Activated naive CD4-positive, alpha-beta T cell treated with anti-CD3 and anti-CD28 coated beads, Interleukin-2, amount 50 U/mL, for 72 hours (primary cell): ENCODE measurements at regions not wholly inside any gene's neighbourhood (a gene's known extent, or its start where the extent isn't known, plus 50 kb on each side); places are given as distances from the start of the nearest gene placed in this dataset.

ENCODE experiments used
- ATAC-seq, 2 donors: fragments of 150-1000 bp; cut with Tn5 transposase; 2 replicates each; pipeline ENCODE4 v1.10.0; 2021; ENCODE audit warnings: mild to moderate bottlenecking in 2 of 2, moderate library complexity in 2 of 2
- DNase-seq, 2 donors: peaks; one replicate each; pipeline ENCODE4 v3.0.0; 2021 to 2022; ENCODE audit warnings: low spot score in 2 of 2
- H3K27ac Mint-ChIP-seq, 2 donors: one replicate each; pipeline ENCODE4 v1.8.0; 2022; ENCODE audit warnings: mild to moderate bottlenecking in 2 of 2, mixed read lengths in 2 of 2
- H3K36me3 Mint-ChIP-seq, 2 donors: one replicate each; pipeline ENCODE4 v1.8.0; 2022; ENCODE audit warnings: mixed read lengths in 2 of 2
- H3K9me3 Mint-ChIP-seq, 2 donors: one replicate each; pipeline ENCODE4 v1.8.0; 2022; ENCODE audit warnings: mixed read lengths in 2 of 2

- Mint-ChIP-seq H3K9me3 (peaks cover 0 to 14% of the 10 kb centered on the region in 2 donors), H3K27ac (no peak overlapping the region), H3K36me3 (peaks cover 0 to 23% of the 10 kb centered on the region in 2 donors)
- ATAC-seq = no peak
- DNase-seq = no peak
Measured at GRCh38 chr13:40477623-40478608, 188.5 kb downstream of the FOXO1 start.

GRCh38 chr13:40478775-40479174, 187.7 kb downstream of the FOXO1 start:
- ATAC-seq = no peak
- no peak for DNase-seq
- H3K9me3 Mint-ChIP-seq = peaks cover 0 to 14% of the 10 kb centered on the region in 2 donors
- H3K27ac Mint-ChIP-seq = no peak overlapping the region
- peaks cover 0 to 27% of the 10 kb centered on the region in 2 donors for H3K36me3 Mint-ChIP-seq

- no peak for DNase-seq
Measured at GRCh38 chr13:40479196-40479845, 187.1 kb downstream of the FOXO1 start.

GRCh38 chr13:40480012-40480914, 186.2 kb downstream of the FOXO1 start:
- H3K27ac Mint-ChIP-seq = peak overlapping the region in 1 of 2 donors; percentile 27
- DNase-seq (no peak), ATAC-seq (no peak)
- peaks cover 0 to 17% of the 10 kb centered on the region in 2 donors for H3K9me3 Mint-ChIP-seq
- peaks cover 0 to 34% of the 10 kb centered on the region in 2 donors for H3K36me3 Mint-ChIP-seq

More at GRCh38 chr13:40479196-40479845, 187.1 kb downstream of the FOXO1 start:
- H3K27ac Mint-ChIP-seq = no peak overlapping the region
- peaks cover 0 to 18% of the 10 kb centered on the region in 2 donors for H3K9me3 Mint-ChIP-seq
- H3K36me3 Mint-ChIP-seq = peaks cover 0 to 32% of the 10 kb centered on the region in 2 donors
- no peak for ATAC-seq

GRCh38 chr13:40480915-40481516, 185.4 kb downstream of the FOXO1 start:
- Mint-ChIP-seq H3K9me3 (peaks cover 0 to 12% of the 10 kb centered on the region in 2 donors), H3K27ac (peak overlapping the region; percentile 1 to 27), H3K36me3 (peaks cover 0 to 34% of the 10 kb centered on the region in 2 donors)
- no peak for ATAC-seq
- DNase-seq = no peak

- H3K36me3 Mint-ChIP-seq = peaks cover 0 to 34% of the 10 kb centered on the region in 2 donors
- peak overlapping the region; percentile 64 to 70 for H3K27ac Mint-ChIP-seq
- ATAC-seq = no peak
- no peak for DNase-seq
- peaks cover 0 to 12% of the 10 kb centered on the region in 2 donors for H3K9me3 Mint-ChIP-seq
Measured at GRCh38 chr13:40483601-40484000, 182.8 kb downstream of the FOXO1 start.

- no peak for ATAC-seq
- H3K27ac Mint-ChIP-seq = peak overlapping the region; percentile 64 to 70
- peaks cover 0 to 12% of the 10 kb centered on the region in 2 donors for H3K9me3 Mint-ChIP-seq
- no peak for DNase-seq
- peaks cover 0 to 34% of the 10 kb centered on the region in 2 donors for H3K36me3 Mint-ChIP-seq
Measured at GRCh38 chr13:40484101-40484800, 182.2 kb downstream of the FOXO1 start.

GRCh38 chr13:40484974-40485373, 181.5 kb downstream of the FOXO1 start:
- Mint-ChIP-seq H3K9me3 (peaks cover 0 to 12% of the 10 kb centered on the region in 2 donors), H3K27ac (peak overlapping the region; percentile 64 to 70), H3K36me3 (peaks cover 0 to 34% of the 10 kb centered on the region in 2 donors)
- DNase-seq = no peak
- no peak for ATAC-seq

- Mint-ChIP-seq H3K36me3 (peaks cover 0 to 31% of the 10 kb centered on the region in 2 donors), H3K9me3 (peaks cover 0 to 12% of the 10 kb centered on the region in 2 donors), H3K27ac (peak overlapping the region; percentile 7 to 80)
- DNase-seq = peak; percentile 62 to 68
- peak; percentile 94 to 98 for ATAC-seq
Measured at GRCh38 chr13:40485611-40486517, 180.6 kb downstream of the FOXO1 start.

- ATAC-seq (no peak), DNase-seq (no peak)
- peaks cover 0 to 24% of the 10 kb centered on the region in 2 donors for H3K36me3 Mint-ChIP-seq
- H3K9me3 Mint-ChIP-seq = peaks cover 0 to 12% of the 10 kb centered on the region in 2 donors
- peak overlapping the region; percentile 7 to 80 for H3K27ac Mint-ChIP-seq
Measured at GRCh38 chr13:40486518-40487163, 179.8 kb downstream of the FOXO1 start.

GRCh38 chr13:40488869-40489391, 177.5 kb downstream of the FOXO1 start:
- no peak for ATAC-seq
- Mint-ChIP-seq H3K9me3 (peaks cover 0 to 7% of the 10 kb centered on the region in 2 donors), H3K27ac (peak overlapping the region in 1 of 2 donors; percentile 17), H3K36me3 (peaks cover 0 to 6% of the 10 kb centered on the region in 2 donors)
- no peak for DNase-seq

- ATAC-seq (no peak), DNase-seq (peak in 1 of 2 donors; percentile 51)
- H3K27ac Mint-ChIP-seq = peak overlapping the region in 1 of 2 donors; percentile 85
- H3K36me3 Mint-ChIP-seq = no peaks in the 10 kb centered on the region
- H3K9me3 Mint-ChIP-seq = no peaks in the 10 kb centered on the region
Measured at GRCh38 chr13:40490086-40490758, 176.2 kb downstream of the FOXO1 start.

GRCh38 chr13:40492511-40492910, 173.9 kb downstream of the FOXO1 start:
- Mint-ChIP-seq H3K27ac (no peak overlapping the region), H3K36me3 (peaks cover 0 to 1% of the 10 kb centered on the region in 2 donors), H3K9me3 (no peaks in the 10 kb centered on the region)
- DNase-seq = no peak
- ATAC-seq = no peak
